GM21367 (cell line): ENCODE measurements at regions not wholly inside any gene's neighbourhood (a gene's known extent, or its start where the extent isn't known, plus 50 kb on each side); places are given as distances from the start of the nearest gene placed in this dataset.

Experiments used
- ATAC-seq: cut with Tn5 transposase; IDR thresholded peaks from one replicate; pipeline ENCODE4 v1.9.1; 2021; ENCODE audit not compliant: unreplicated experiment

- no peak for ATAC-seq
Observed at GRCh38 chr14:53553221-53553620, 400.1 kb upstream of the DDHD1 start.

- no peak for ATAC-seq
Observed at GRCh38 chr14:53551862-53552261, 398.7 kb upstream of the DDHD1 start.

DNA sequence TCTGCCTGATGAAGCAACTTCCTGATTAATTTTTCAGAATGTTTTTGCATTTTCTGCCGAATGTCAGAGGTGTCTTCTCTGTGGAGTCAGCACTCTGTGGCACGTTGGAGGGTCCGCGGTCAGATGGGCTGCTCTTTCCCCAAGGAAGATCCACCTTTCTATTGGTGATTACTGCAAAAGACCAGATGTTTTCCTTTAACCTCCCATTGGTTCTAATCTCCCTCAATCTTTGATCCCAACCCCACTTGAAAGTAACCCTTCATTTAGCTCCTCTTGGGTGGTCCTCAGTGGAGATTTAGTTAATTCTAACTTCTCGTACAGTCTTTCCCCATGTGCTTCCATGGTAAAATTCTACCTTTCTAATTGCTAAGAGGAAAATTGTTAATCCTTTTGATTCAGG is 397.7 kb upstream of the DDHD1 start:
- no peak for ATAC-seq

DNA sequence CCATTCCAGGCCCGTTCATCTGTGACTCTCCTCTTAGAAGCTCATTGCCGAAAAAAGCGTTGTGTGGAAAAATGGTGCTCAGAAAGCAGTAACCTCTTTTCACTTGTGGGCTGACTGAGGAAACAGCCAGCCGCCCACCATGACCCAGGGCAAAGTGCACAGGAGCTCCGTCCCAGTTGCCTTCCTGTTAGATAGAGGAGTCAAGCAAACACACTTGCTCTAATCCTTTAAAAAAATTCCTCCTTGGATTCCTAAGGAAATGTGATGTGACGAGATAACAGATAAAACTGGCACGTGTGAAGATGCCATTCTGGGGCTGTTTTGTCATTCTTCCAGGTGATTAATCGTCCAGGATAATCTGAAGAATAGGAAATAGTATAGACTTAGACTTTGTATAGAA is 396.8 kb upstream of the DDHD1 start:
- ATAC-seq: no peak

DNA sequence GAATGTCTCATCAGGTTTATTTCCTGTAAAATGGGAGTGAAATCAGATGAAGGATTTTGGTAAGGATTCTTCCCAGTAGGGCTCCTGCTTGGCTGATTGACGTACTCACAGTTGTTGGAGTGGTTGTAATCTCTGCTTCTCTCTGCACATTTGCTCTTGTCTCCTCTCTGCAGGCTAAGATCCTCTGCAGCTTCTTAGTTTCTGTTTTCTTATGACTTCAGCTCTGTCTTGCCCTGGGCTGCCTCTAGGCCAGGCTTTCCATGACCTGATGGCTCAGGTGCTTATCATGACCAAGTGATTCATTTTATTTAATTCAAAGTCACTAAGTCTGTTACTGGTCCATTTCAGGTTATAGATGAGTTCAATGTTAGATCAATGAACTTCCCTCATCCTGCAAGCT is 394.5 kb upstream of the DDHD1 start:
- peak; percentile 46 for ATAC-seq

- peak; percentile 67 for ATAC-seq
Observed at GRCh38 chr14:53545217-53545616, 392.1 kb upstream of the DDHD1 start.

DNA sequence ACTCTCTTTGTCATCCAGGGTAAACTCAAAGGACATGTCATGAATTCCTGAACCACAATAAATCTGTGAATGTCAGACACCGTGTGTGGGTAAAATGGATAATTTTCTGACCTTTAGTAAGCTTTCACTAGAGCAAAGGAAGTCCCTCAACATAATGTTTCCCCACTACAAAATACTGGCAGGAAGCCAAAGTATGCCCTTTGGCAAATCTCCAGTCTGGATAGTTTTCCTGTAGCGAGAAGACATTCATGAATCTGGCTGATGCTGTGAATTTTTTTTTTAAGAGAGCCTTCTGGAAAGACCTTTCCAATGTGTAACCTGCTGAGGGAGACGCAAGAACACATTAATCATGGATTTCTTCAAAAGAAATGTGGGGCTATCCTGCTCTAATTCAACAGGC is 389.6 kb upstream of the DDHD1 start:
- no peak for ATAC-seq

DNA sequence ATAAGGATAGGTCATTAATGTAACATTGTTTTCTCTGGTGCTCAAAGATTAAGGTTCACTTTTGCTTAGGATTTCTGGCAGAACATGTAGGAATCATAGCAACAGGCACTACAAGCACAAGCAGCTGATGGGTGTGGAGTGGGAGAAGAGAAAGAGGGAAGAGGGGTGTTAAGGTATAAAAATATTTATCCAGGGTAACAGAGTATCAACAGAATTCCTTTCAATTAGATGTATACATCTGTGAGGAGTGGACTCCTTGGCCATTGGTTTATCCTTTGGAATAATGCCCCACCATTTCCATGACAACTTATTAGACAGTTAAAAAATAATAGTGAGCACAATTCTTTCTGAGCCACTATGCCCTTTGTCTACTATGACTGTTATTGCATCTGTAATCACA is 388.3 kb upstream of the DDHD1 start:
- no peak for ATAC-seq

DNA sequence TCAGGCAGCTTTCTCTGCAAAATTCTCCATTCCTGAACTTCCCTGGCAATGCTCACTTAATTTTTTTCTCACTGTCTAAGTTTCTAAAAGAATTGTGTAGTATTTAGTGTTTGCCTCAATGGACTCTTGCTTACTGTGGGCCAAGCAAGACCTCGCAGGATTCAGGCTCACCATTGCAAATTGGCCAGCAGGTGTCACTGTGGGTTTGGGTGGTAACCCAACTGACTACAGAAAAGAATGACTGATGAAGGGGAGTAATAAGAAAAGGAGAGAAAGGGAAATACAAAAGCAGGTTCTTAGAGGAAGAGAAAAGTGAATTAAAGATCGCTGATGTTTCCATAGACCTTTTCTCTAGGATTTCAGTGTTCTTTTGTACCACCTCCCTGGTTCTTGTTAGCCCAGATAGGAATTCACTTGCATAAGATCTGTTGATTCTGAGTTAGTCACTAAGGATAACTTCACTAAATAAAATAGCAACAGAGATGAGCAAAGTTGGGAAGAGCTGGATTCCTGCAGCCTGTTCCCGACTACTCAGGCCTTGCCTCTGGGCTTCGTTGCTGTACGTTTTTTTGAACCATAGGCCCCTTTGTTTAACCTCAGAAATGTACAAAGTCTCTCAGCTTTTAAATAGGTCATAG is 386.5 kb upstream of the DDHD1 start:
- ATAC-seq: no peak

DNA sequence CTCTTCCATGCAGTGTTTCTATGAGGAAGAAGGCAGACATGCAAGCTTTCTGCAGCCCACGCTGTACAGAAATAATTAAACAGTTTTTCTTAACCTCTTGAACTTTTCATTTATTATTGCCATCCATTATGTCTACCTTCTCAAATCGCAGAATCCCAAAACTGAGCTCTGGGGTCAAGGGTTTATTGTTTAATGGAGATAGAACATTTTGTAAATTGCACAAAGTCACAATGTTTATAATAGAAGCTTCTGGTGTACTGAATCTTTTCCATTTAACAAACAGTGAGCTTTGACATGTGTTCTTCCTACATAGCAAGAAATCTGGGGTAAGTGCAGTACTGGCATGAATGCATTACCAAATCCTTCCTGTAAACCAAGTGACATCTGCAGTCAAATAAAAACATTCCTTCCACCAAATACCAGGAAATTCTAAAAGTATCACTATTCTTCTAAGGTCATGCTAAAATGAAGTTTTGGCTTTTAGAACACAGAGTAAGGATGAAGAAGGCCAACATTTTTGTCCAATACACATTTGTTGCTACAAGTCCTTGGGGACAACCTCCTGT is 385.3 kb upstream of the DDHD1 start:
- no peak for ATAC-seq

GRCh38 chr14:53537422-53538315 is 384.5 kb upstream of the DDHD1 start:
- ATAC-seq: no peak

- no peak for ATAC-seq
Observed at GRCh38 chr14:53536446-53536845, 383.3 kb upstream of the DDHD1 start.

- no peak for ATAC-seq
Observed at GRCh38 chr14:53534841-53535240, 381.7 kb upstream of the DDHD1 start.

- peak; percentile 51 for ATAC-seq
Observed at GRCh38 chr14:53533384-53533970, 380.4 kb upstream of the DDHD1 start.

DNA sequence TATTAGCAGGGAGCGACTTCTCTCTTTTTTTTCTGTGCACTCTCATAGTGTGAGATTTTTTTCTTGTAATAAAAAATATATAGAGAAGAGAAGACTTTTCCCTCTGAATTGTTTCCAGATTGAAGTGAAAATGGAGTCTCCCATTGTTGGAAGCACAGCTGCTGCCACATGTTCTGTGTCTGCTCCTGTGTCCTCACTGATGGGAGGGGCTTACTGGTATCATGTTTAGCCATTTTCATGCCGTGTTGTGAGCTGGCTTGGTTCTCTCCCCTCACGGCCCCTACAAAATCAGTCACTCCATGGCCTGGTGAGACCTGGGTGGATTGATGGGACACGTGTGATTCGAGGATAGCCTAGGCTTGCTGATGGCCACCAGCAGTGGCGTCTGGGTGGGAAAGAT is 379.7 kb upstream of the DDHD1 start:
- ATAC-seq: no peak

DNA sequence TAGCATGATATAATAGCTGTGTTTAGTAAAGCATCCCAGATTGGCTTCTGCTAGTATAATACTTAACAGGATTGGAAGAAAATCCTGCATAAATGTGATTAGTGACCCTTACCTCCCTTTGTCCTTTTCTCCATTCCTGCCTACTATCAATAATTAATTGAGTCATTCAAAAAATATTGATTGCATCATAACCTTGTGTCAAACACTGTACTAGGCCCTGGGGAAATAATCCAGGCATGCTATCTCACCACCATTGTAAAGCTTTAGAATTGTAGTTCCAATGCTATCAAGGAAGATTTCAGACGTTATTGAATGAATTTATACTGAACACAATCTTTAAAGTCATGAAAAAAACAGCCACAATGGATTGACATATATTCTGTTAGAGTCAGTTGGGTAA is 378.6 kb upstream of the DDHD1 start:
- no peak for ATAC-seq

GRCh38 chr14:53531156-53531555 is 378.0 kb upstream of the DDHD1 start:
- ATAC-seq: no peak

- no peak for ATAC-seq
Observed at GRCh38 chr14:53529519-53529918, 376.4 kb upstream of the DDHD1 start.

GRCh38 chr14:53528185-53528671 is 375.1 kb upstream of the DDHD1 start:
- no peak for ATAC-seq

DNA sequence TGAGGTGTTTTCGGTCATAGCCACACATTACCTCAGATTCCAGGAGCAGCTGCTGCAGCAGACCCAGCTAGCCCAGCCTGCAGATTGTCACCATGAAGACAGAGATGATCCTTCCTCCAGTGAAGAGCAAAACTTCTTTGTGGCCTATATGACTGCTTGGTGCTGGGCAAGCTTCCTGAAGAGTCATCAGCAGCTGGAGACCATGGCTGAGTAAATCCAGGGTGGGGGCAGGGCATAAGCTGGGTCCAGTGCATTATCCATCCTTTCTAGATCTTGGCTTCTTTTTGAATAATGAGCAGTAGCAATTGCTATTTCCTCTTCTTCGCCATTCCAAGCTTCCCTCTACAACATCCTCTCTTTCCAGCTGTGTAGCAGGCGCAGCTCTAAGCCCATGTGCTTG is 373.1 kb upstream of the DDHD1 start:
- ATAC-seq: no peak

DNA sequence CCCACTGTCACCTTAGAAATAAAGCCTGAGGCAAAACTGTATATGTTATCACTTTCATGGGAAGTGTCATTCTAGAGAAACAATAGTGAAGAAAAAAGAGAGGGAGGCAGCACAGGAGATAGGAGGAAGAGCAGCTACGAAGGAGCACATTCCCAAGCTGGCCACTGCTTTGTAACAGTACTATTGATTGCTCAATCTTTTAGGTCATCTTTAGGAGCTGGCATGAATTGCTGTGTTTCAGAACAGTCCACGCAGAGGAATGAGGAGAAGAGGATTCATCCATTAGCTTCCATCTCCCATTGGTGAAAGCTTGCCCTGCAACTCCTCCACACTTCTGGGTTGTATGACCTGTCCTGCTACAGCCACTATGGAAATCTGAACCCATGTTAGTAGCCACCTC is 372.5 kb upstream of the DDHD1 start:
- ATAC-seq: no peak

- no peak for ATAC-seq
Observed at GRCh38 chr14:53524391-53524790, 371.3 kb upstream of the DDHD1 start.
